GM18498 (cell line): ENCODE measurements at regions not wholly inside any gene's neighbourhood (a gene's known extent, or its start where the extent isn't known, plus 50 kb on each side); places are given as distances from the start of the nearest gene placed in this dataset.
"Not testable (repeated sequence)": the region's sequence is repeated elsewhere in the genome, so short reads cannot be mapped to it uniquely, and the experiment has no call there.

Experiments used
- ATAC-seq: cut with Tn5 transposase; IDR thresholded peaks from one replicate; pipeline ENCODE4 v1.9.1; 2021; ENCODE audit warnings: mild to moderate bottlenecking, moderate library complexity; ENCODE audit not compliant: unreplicated experiment

DNA sequence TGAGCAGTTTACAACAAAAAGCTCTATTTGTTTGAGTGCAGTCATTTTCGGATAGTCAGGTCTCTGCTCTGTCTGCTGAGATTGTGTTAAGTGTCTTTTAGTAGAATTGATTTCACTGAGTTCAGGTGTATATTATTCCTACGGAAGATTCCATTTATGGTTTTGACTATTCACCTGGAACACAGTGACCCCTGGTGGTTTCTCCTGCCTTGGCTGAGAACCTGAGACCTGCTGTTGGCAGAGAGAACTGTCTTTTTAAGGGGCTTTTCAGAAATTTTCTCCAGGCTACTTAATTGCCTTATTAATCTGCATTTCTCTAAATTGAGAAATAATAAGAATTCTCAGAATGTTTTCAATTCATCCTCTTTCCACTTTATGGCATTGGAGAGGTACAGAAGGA is 508.0 kb downstream of the TBC1D32 start:
- no peak for ATAC-seq

DNA sequence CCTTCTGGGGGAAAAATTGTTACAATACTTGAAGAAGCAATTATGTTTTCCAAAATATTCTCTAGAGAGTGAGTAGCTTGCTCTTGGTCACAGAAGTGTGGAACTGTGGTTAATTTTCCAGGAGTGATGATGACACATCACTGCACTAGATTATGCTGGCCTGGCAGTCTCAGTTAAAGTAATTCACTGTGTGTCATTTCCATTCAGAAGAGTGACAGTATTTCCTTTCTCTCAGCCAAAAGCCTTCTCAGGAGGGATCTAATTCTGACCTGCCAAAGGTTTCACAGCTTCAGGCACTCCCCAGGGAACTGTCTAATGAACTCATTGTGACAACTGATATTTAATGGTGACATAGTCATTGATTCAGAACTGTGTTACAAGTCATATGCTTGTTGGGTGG is 517.5 kb downstream of the TBC1D32 start:
- no peak for ATAC-seq

DNA sequence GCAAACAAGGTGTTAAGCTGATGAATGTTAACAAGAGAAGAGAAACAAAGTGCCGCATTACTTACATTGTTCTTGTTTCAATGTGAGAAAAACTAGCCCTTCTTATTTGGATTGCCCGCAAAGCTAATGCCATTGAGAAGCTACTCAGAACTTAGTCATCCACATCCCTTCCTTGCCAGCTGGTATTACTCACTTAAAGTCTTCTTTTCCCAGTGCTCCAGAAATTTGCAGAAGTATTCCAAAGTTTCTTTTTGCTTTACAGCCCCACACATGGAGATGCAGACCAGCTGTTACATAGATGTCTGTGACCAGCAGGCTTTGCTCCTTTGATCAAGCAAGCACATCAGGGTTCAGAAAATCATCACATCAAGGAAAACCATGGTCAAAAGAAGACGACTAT is 529.0 kb downstream of the TBC1D32 start:
- no peak for ATAC-seq

DNA sequence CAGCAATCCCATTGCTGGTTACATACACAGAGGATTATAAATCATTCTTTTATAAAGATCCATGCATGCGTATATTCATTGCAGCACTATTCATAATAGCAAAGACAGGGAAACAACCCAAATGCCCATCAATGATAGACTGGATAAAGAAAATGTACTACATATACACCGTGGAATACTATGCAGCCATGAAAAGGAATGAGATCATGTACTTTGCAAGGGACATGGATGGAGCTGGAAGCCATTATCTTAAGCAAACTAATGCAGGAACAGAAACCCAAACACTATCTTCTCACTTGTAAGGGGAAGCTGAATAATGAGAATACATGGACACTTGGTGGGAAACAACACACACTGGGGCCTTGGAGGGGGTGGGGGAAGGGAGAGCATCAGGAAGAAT is 529.7 kb downstream of the TBC1D32 start:
- ATAC-seq: no peak

- no peak for ATAC-seq
Measured at GRCh38 chr6:120786682-120787081, 547.6 kb downstream of the TBC1D32 start.

- ATAC-seq: no peak
Measured at GRCh38 chr6:120786256-120786655, 548.0 kb downstream of the TBC1D32 start.

GRCh38 chr6:120785459-120786086 is 548.7 kb downstream of the TBC1D32 start:
- no peak for ATAC-seq

DNA sequence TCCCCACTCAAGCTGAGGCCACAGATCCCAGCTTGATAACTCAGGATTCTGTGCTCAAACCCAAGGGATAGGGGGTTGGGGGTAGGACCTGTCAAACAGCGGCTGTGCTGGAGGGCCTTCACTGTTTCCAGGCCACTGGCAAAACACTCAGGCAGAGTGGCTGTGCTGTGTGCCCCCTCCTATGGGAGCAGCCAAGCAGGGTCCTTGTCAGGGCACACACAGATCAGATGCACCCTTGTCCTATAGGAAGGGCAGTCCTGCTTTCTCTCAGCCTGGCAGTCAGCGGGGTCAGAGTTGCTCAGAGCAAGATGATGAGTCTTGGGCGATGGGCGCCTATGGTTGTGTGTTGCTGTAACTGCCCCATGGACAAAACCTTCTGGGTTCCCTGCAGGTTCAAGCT is 554.8 kb downstream of the TBC1D32 start:
- no peak for ATAC-seq

- ATAC-seq: no peak
Measured at GRCh38 chr6:120775698-120776097, 558.6 kb downstream of the TBC1D32 start.

GRCh38 chr6:120774275-120774674 is 560.0 kb downstream of the TBC1D32 start:
- no peak for ATAC-seq

DNA sequence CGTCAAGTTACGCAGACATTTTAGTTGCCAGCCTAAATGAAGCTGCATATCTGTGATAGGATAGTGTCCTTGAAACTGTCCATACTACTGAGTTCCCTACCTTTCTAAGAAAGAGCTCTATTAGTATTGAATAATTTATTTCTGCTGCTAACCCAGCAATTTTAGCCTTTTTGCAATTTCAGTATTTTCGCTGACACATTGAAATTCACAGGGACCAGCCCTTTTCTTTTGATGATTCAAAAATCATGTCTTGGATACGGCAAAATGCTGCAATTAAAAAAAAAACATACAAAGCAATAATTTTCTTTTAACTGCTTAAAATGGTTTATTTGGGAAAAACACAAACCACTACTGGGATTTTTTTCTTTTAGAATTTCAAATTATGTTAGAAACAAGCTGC is 563.3 kb downstream of the TBC1D32 start:
- ATAC-seq: no peak

- no peak for ATAC-seq
Measured at GRCh38 chr6:120764312-120764711, 570.0 kb downstream of the TBC1D32 start.

DNA sequence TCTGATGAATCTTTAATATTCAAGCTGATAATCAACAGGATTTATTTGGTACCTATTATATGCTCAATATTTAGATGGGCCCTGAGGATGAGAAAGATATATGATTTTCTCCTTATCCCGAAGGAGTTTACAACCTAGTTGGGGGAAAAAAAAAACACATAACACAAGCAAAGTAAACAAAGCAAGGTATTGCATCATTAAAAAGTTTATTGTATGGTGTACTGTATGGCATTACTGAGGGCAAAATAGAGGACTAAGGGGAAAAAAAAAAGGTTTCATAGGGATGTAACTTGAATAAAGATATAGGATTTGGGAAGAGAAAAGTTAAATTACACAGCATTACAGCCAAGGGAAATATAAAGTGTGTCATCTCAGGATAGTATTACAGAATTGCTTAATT is 574.7 kb downstream of the TBC1D32 start:
- no peak for ATAC-seq

DNA sequence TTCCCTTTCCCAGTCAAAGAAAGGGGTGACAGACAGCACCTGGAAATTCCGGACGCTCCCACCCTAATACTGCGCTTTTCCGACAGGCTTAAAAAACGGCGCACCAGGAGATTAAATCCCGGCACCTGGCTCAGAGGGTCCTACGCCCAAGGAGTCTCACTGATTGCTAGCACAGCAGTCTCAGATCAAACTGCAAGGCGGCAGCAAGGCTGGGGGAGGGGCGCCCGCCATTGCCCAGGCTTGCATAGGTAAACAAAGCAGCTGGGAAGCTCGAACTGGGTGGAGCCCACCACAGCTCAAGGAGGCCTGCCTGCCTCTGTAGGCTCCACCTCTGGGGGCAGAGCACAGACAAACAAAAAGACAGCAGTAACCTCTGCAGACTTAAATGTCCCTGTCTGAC is 585.7 kb downstream of the TBC1D32 start:
- not testable (repeated sequence) for ATAC-seq

- no peak for ATAC-seq
Measured at GRCh38 chr6:120736740-120737139, 597.5 kb downstream of the TBC1D32 start.

- ATAC-seq: no peak
Measured at GRCh38 chr6:120735641-120736040, 598.6 kb downstream of the TBC1D32 start.

DNA sequence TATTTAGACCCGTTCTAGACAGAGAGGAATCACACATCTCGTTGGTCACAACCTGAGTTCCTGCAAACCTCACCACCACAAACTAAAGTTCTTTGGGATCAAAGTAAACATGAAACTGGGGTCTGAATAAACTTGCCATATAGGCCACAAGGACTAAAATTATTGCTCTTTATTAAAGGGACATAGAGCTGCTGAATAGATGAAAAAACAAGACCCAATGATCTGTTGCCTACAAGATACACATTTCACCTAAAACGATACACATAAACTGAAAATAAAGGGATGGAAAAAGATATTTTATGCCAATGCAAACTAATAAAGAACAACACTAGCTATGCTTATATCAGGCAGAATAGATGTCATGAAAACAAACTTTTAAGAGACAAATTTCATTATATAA is 623.0 kb downstream of the TBC1D32 start:
- no peak for ATAC-seq

DNA sequence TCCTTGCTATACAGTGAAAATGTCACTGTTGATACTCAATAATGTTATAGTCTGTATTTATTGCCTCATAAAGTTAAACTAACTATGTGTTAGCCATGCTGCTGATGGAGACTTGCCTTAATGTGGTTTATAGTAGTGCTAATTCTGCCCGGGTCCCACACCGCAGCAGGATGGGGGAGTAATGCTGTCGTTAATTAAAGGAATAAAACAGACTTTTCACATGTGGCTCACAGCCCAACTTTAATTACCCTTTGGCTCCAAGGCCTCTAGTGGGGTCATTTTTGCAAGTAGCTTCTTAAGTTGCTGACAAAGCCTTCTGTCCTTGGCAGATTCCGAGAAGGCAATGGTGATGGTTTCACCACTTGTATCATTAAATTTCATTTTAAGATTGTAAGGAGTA is 634.3 kb downstream of the TBC1D32 start:
- ATAC-seq: no peak

- ATAC-seq: no peak
Measured at GRCh38 chr6:120686492-120686891, 647.8 kb downstream of the TBC1D32 start.

DNA sequence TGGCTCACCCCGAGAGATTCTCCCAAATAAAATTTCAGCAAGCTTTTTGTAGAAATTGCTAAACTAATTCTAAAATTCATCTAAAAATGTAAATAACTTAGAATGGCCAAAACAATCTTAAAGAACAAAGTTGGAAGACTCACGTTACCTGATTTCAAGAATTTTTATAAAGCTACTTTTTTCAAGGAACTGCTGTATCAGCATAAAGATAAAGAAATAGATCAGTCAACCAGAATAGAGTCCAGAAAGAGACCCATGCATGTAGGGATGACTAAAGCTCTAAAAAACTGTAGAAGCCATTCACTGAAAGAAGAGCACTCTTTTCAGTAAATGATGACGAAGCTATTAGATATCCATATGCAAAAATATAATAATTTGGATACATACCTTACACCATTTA is 652.1 kb downstream of the TBC1D32 start:
- ATAC-seq: no peak

DNA sequence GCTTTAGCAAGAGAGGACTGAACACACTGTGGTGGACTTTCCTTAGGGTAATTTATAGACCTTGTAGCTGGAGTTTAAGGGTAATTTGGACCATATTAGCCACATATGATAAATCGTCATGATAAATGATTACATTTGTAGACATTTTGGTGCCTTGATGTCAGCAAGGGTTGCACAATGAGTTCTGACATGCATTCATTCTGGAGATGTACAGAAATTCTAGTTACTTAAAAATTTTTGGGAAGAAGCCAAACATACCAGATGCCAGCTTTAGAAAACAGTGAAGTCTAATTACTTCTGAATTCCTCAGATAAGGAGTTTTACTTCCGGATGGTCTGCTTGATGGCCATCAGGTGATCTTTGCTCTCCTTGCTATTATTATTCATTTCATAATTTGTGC is 653.1 kb downstream of the TBC1D32 start:
- ATAC-seq: no peak

- no peak for ATAC-seq
Measured at GRCh38 chr6:120675886-120676285, 658.4 kb downstream of the TBC1D32 start.

GRCh38 chr6:120671519-120671918 is 662.8 kb downstream of the TBC1D32 start:
- no peak for ATAC-seq
